ENCODE measurements at regions not wholly inside any gene's neighbourhood (a gene's known extent, or its start where the extent isn't known, plus 50 kb on each side); places are given as distances from the start of the nearest gene placed in this dataset.

DNA sequence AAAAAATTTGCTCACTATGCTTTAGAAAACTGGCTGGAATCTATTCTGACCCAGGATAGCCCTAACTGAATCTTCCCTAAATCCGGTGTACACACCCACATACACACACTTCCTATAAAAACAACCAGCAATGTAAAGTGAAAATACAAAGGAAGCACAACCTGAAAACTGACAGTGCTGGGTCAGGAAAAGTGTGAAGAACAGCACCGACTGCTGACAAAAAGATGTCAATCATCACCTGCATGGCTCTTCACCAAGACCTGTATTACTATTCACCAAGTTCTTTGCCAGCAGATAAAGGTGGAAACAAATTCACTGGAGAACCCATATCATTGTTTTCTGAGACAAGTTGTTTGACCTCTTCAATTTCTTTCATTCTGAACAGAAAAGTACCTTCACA, 293.8 kb upstream of the GRAMD2B start:
- no peaks in the 10 kb centered on the region for H3K4me1 ChIP-seq
- DNase-seq (ENCODE audit: low spot score in 2 of 2) = no peak
- 53% methylated on average over 2 of the region's 2 CpGs for WGBS
- no peaks in the 10 kb centered on the region for H3K36me3 ChIP-seq
- no peak overlapping the region for H3K4me3 ChIP-seq
- H3K9me3 ChIP-seq = no peaks in the 10 kb centered on the region
- H3K27me3 ChIP-seq = no peaks in the 10 kb centered on the region
- no peak overlapping the region for H3K27ac ChIP-seq
- TF ChIP-seq, protein P1, sequence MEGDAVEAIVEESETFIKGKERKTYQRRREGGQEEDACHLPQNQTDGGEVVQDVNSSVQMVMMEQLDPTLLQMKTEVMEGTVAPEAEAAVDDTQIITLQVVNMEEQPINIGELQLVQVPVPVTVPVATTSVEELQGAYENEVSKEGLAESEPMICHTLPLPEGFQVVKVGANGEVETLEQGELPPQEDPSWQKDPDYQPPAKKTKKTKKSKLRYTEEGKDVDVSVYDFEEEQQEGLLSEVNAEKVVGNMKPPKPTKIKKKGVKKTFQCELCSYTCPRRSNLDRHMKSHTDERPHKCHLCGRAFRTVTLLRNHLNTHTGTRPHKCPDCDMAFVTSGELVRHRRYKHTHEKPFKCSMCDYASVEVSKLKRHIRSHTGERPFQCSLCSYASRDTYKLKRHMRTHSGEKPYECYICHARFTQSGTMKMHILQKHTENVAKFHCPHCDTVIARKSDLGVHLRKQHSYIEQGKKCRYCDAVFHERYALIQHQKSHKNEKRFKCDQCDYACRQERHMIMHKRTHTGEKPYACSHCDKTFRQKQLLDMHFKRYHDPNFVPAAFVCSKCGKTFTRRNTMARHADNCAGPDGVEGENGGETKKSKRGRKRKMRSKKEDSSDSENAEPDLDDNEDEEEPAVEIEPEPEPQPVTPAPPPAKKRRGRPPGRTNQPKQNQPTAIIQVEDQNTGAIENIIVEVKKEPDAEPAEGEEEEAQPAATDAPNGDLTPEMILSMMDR (IDR thresholded peaks at IDR 0.05) = no peak

DNA sequence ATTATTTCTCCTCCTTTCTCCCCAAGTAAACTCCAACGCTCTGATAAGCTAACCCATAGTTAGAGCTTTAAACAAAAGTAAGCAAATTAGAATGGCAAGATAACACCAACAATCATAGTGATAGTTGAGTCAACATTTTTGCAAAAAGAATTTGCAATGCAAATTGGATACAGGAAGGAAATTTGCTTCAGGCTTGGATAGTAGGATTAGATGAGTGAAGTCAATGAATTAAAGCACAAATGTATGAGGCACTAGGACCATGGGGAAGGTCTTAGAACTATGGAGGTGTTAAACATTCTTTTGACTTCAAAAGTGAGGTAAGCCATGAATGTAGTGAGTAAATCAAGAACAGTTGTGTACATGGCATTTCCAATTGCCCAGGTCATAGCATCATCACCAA, 289.8 kb upstream of the GRAMD2B start:
- Histone ChIP-seq H3K4me3 (no peak overlapping the region), H3K4me1 (peaks cover 7% of the 10 kb centered on the region), H3K36me3 (no peaks in the 10 kb centered on the region), H3K9me3 (no peaks in the 10 kb centered on the region), H3K27ac (no peak overlapping the region), H3K27me3 (no peaks in the 10 kb centered on the region)
- DNase-seq (ENCODE audit: low spot score in 2 of 2) = no peak
- TF ChIP-seq EP300 (IDR thresholded peaks at IDR 0.05) = no peak
- no peak for TF ChIP-seq POLR2A (IDR thresholded peaks at IDR 0.05)
- no peak for TF ChIP-seq POLR2AphosphoS5 (IDR thresholded peaks at IDR 0.05)
- TF ChIP-seq, protein P1 (IDR thresholded peaks at IDR 0.05) = no peak
- WGBS = 89% methylated on average over 1 of the region's 1 CpG

DNA sequence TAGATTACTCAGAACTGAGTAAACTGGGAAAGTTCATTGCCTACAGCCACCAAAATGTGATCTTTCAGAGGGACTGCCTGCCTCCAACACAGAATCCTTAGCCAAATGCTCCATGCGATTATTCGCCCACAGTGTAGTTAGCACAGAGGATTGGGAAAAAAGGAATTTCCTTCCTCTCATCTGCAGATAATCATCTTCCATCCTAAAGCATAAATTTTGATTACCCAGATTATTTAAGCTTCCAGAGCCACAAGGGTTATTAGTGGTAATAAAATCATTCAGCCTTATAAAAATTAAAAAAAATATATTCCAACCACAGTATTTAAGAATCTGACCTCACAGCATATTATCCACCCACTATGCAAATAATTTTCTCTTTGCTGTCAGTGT, 285.3 kb upstream of the GRAMD2B start:
- 57% methylated on average over 2 of the region's 2 CpGs for WGBS

DNA sequence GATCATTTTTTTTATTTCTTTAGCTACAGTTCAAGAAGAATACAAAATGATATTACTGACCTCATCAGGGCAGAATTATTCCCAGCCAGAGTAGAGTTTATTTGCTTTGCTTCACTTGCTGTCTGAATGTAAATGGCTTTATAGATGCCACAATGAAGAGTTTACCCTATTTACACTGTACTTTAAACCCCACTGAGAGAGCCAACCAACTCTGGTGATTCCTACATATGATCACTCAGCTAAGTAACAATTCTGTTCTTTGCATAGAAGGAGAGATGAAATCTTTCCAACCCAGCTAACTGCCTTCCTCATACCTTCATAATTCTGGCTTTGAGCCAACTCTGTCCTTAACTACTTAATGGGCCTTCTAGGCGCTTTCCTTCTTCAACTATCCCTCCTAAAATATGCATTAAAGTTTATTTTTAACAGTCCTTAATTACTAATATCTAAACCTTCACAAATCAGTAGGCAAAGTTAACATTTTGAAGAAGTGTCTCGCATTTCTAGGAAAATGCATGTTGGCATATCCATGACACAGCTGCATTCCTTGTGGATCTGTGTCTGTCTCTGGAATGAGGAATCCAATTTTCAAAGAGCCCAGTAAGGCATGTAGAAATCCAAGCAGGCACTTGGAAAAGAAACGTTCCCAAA, 284.8 kb upstream of the GRAMD2B start:
- Histone ChIP-seq H3K27me3 (no peaks in the 10 kb centered on the region), H3K4me1 (peaks cover 15% of the 10 kb centered on the region), H3K4me3 (no peak overlapping the region)

More for the DNA sequence above, 285.3 kb upstream of the GRAMD2B start:
- Histone ChIP-seq H3K9me3 (no peaks in the 10 kb centered on the region), H3K27ac (no peak overlapping the region), H3K36me3 (no peaks in the 10 kb centered on the region), H3K27me3 (no peaks in the 10 kb centered on the region), H3K4me3 (no peak overlapping the region), H3K4me1 (peaks cover 15% of the 10 kb centered on the region)
- no peak for TF ChIP-seq EP300 (IDR thresholded peaks at IDR 0.05)
- TF ChIP-seq, protein P1 (IDR thresholded peaks at IDR 0.05) = no peak
- no peak for TF ChIP-seq POLR2A (IDR thresholded peaks at IDR 0.05)
- no peak for TF ChIP-seq POLR2AphosphoS5 (IDR thresholded peaks at IDR 0.05)
- DNase-seq (ENCODE audit: low spot score in 2 of 2) = no peak

DNA sequence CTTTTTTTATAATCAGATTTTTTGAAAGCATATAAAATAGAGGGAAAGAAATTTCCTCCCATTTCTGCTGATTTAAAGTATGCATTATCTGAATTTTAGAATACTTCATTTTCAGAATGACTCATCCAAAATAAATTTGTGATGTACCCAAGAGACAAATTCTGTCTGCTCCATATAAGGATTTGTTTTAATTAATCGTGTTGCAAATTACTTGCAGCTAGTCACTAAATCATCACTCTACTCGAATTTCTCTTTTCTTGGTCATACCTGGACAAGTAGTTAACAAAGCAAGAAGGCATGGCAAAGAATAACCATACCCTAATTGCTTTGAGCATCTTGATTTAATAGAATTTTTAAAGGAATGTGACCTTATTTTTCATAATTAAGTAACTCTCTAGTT, 284.1 kb upstream of the GRAMD2B start:
- Histone ChIP-seq H3K27ac (no peak overlapping the region), H3K27me3 (no peaks in the 10 kb centered on the region), H3K9me3 (no peaks in the 10 kb centered on the region), H3K4me3 (no peak overlapping the region), H3K4me1 (peaks cover 15% of the 10 kb centered on the region), H3K36me3 (no peaks in the 10 kb centered on the region)
- WGBS = 45% methylated on average over 2 of the region's 2 CpGs
- TF ChIP-seq POLR2A (IDR thresholded peaks at IDR 0.05) (no peak), POLR2AphosphoS5 (IDR thresholded peaks at IDR 0.05) (no peak), EP300 (IDR thresholded peaks at IDR 0.05) (no peak)
- TF ChIP-seq, protein P1 (IDR thresholded peaks at IDR 0.05) = no peak
- DNase-seq (ENCODE audit: low spot score in 2 of 2) = no peak

More for the DNA sequence above, 284.8 kb upstream of the GRAMD2B start:
- H3K27ac ChIP-seq = no peak overlapping the region
- no peaks in the 10 kb centered on the region for H3K36me3 ChIP-seq
- DNase-seq (ENCODE audit: low spot score in 2 of 2) = no peak
- H3K9me3 ChIP-seq = no peaks in the 10 kb centered on the region
- TF ChIP-seq EP300 (IDR thresholded peaks at IDR 0.05) (no peak), POLR2A (IDR thresholded peaks at IDR 0.05) (no peak), POLR2AphosphoS5 (IDR thresholded peaks at IDR 0.05) (no peak)
- TF ChIP-seq, protein P1 (IDR thresholded peaks at IDR 0.05) = no peak
- WGBS = 46% methylated on average over 3 of the region's 3 CpGs

Data from suprapubic skin (tissue), 4 donors.